ENCODE measurements at regions not wholly inside any gene's neighbourhood (a gene's known extent, or its start where the extent isn't known, plus 50 kb on each side); places are given as distances from the start of the nearest gene placed in this dataset.

- TF ChIP-seq SIN3A (IDR thresholded peaks at IDR 0.05; ENCODE audit: borderline replicate concordance, insufficient read depth, low read length) (no peak), REST (IDR thresholded peaks at IDR 0.05; ENCODE audit: insufficient read depth in 1 of 2, low read depth in 2 of 2, low read length in 2 of 2) (no peak), POLR2AphosphoS5 (IDR thresholded peaks at IDR 0.05; ENCODE audit: low read depth, low read length) (no peak)
Observed at GRCh38 chr13:99829161-99829560, 142.4 kb downstream of the ZIC5 start.

Measured in PFSK-1 (cell line).